DOHH2 (cell line): ENCODE measurements at regions not wholly inside any gene's neighbourhood (a gene's known extent, or its start where the extent isn't known, plus 50 kb on each side); places are given as distances from the start of the nearest gene placed in this dataset.

Experiments used
- H3F3A ChIP-seq: fragments of 200-600 bp; sonication (generic), shearing (Covaris generic); 2 replicates; pipeline ENCODE4 v1.6.0; 2016; ENCODE audit warnings: antibody characterized with exemption, mild to moderate bottlenecking; ENCODE audit not compliant: control insufficient read depth, insufficient read depth
- H3K27ac ChIP-seq: fragments of 200-600 bp; sonication (generic); 2 replicates; pipeline ENCODE4 v1.5.1; 2014; ENCODE audit warnings: low read depth, mild to moderate bottlenecking, low read length, moderate library complexity
- H3K27me3 ChIP-seq: fragments of 200-600 bp; sonication (generic); 2 replicates; pipeline ENCODE4 v1.6.1; 2014; ENCODE audit warnings: mild to moderate bottlenecking, low read length, mixed read lengths; ENCODE audit not compliant: control insufficient read depth
- H3K36me3 ChIP-seq: fragments of 200-600 bp; sonication (generic); 2 replicates; pipeline ENCODE4 v1.6.1; 2014; ENCODE audit warnings: mild to moderate bottlenecking, low read length, moderate library complexity, mixed read lengths; ENCODE audit not compliant: control insufficient read depth
- H3K4me1 ChIP-seq: fragments of 200-600 bp; sonication (generic); 2 replicates; pipeline ENCODE4 v1.6.1; 2014; ENCODE audit warnings: mild to moderate bottlenecking, low read length, mixed read lengths; ENCODE audit not compliant: control insufficient read depth
- H3K4me2 ChIP-seq: fragments of 200-600 bp; sonication (generic); 2 replicates; pipeline ENCODE4 v1.6.0; 2014; ENCODE audit warnings: mild to moderate bottlenecking, low read length, moderate library complexity
- H3K4me3 ChIP-seq: fragments of 200-600 bp; sonication (generic); 2 replicates; pipeline ENCODE4 v1.5.1; 2014; ENCODE audit warnings: mild to moderate bottlenecking, low read length, mixed read lengths
- H3K79me2 ChIP-seq: fragments of 200-600 bp; sonication (generic); 2 replicates; pipeline ENCODE4 v1.6.1; 2014; ENCODE audit warnings: mild to moderate bottlenecking, low read length, mixed read lengths; ENCODE audit not compliant: control insufficient read depth
- H3K9me2 ChIP-seq: fragments of 200-600 bp; sonication (generic); replicated peaks from 2 replicates; pipeline ENCODE4 v1.6.1; 2014; ENCODE audit warnings: mild to moderate bottlenecking, low read length, mixed read lengths; ENCODE audit not compliant: control insufficient read depth
- H3K9me3 ChIP-seq: fragments of 200-600 bp; sonication (generic); 2 replicates; pipeline ENCODE4 v1.6.1; 2014; ENCODE audit warnings: antibody characterized with exemption, low read length, mixed read lengths; ENCODE audit not compliant: control insufficient read depth, insufficient read depth
- H4K20me1 ChIP-seq: fragments of 200-600 bp; sonication (generic); 2 replicates; pipeline ENCODE4 v1.6.0; 2014; ENCODE audit warnings: low read depth, mild to moderate bottlenecking, antibody characterized with exemption, low read length, moderate library complexity; ENCODE audit not compliant: control insufficient read depth, insufficient read depth
- CTCF ChIP-seq: fragments of 200-600 bp; sonication (generic); IDR thresholded peaks from one replicate; pipeline ENCODE4 v1.5.1; 2014; ENCODE audit warnings: antibody characterized with exemption, mild to moderate bottlenecking, low read depth, low read length; ENCODE audit not compliant: poor library complexity, severe bottlenecking
- EZH2phosphoT487 ChIP-seq: fragments of 200-600 bp; sonication (generic); IDR thresholded peaks from 2 replicates; pipeline ENCODE4 v1.6.1; 2017; ENCODE audit warnings: borderline replicate concordance, mild to moderate bottlenecking, antibody characterized with exemption, low read length, moderate library complexity, mixed read lengths

- no peaks in the 10 kb centered on the region for H3F3A ChIP-seq
- no peaks in the 10 kb centered on the region for H3K36me3 ChIP-seq
- H3K27ac ChIP-seq, result no peak overlapping the region
- no peak overlapping the region for H3K4me2 ChIP-seq
- H3K9me3 ChIP-seq, result no peaks in the 10 kb centered on the region; the same call in 1 of the 2 replicates
- H3K4me3 ChIP-seq, result no peak overlapping the region
- TF ChIP-seq CTCF (no peak), EZH2phosphoT487 (no peak)
- H4K20me1 ChIP-seq, result no peaks in the 10 kb centered on the region
- H3K9me2 ChIP-seq, result no peaks in the 10 kb centered on the region
- peaks cover 2% of the 10 kb centered on the region; the same call in 1 of the 2 replicates for H3K27me3 ChIP-seq
- no peaks in the 10 kb centered on the region for H3K4me1 ChIP-seq
- no peaks in the 10 kb centered on the region for H3K79me2 ChIP-seq
These were observed 145.4 kb downstream of the SOX9 start for GRCh38 chr17:72266112-72266775.

GRCh38 chr17:72267601-72268000 lies 146.8 kb downstream of the SOX9 start:
- no peak overlapping the region for H3K4me2 ChIP-seq
- no peaks in the 10 kb centered on the region for H3K4me1 ChIP-seq
- no peaks in the 10 kb centered on the region for H3K79me2 ChIP-seq
- no peak overlapping the region for H3K4me3 ChIP-seq
- no peaks in the 10 kb centered on the region for H3K36me3 ChIP-seq
- no peak overlapping the region for H3K27ac ChIP-seq
- peaks cover 2% of the 10 kb centered on the region; the same call in 1 of the 2 replicates for H3K27me3 ChIP-seq
- no peaks in the 10 kb centered on the region; the same call in 1 of the 2 replicates for H3K9me3 ChIP-seq
- no peaks in the 10 kb centered on the region for H3F3A ChIP-seq
- no peaks in the 10 kb centered on the region for H4K20me1 ChIP-seq
- no peaks in the 10 kb centered on the region for H3K9me2 ChIP-seq
- no peak for TF ChIP-seq EZH2phosphoT487
- TF ChIP-seq CTCF, result no peak

GRCh38 chr17:72268431-72268830 lies 147.6 kb downstream of the SOX9 start:
- TF ChIP-seq CTCF, result no peak
- no peak for TF ChIP-seq EZH2phosphoT487
- Histone ChIP-seq H3K79me2 (no peaks in the 10 kb centered on the region), H4K20me1 (no peaks in the 10 kb centered on the region), H3K9me3 (no peaks in the 10 kb centered on the region), H3K27me3 (peaks cover 2% of the 10 kb centered on the region; the same call in 1 of the 2 replicates), H3K36me3 (no peaks in the 10 kb centered on the region), H3K4me2 (no peak overlapping the region), H3K9me2 (no peaks in the 10 kb centered on the region), H3F3A (no peaks in the 10 kb centered on the region), H3K27ac (no peak overlapping the region), H3K4me3 (no peak overlapping the region), H3K4me1 (no peaks in the 10 kb centered on the region)
